NCI-H1092 treated with DMSO at 0.1 percent for 48 hours (cell line): ENCODE measurements at regions not wholly inside any gene's neighbourhood (a gene's known extent, or its start where the extent isn't known, plus 50 kb on each side); places are given as distances from the start of the nearest gene placed in this dataset.

Experiments used
- DNase-seq: peaks from one replicate; lab custom pipeline; 2025; lab: John Stamatoyannopoulos, UW

DNA sequence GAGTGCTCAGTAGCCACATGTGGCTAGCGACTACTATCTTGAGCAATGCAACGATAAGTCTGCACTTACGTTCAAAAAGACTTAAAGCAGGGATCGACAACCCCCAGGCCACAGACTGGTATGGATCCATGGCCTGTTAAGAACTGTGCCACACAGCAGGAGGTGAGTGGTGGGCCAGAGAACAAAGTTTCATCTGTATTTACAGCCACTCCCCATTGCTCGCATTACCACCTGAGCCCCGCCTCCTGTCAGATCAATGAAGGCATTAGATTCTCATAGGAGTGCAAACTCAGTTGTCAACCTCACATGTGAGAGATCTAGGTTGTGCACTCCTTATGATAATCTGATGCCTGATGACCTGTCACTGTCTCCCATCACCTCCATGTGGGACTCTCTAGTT is 103.6 kb upstream of the ZRANB2 start:
- no peak for DNase-seq

DNA sequence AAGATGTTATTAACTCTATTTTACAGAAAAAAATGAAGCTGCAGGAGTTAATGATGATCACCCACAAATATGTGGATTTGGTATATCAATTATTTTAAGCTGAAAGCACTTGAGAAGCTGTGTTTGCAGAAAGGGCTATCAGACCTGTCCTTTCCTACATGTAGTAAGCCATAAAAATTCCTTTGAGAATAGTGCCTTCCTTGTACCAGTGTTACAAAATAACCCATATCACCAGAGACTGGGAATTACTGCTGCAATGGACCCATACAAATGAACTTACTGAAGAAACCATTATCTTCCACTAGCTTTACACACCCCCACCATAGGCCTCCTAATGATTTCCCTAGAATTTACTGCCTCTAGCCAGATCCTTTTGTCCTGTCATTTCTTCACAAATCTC is 99.2 kb upstream of the ZRANB2 start:
- no peak for DNase-seq

DNA sequence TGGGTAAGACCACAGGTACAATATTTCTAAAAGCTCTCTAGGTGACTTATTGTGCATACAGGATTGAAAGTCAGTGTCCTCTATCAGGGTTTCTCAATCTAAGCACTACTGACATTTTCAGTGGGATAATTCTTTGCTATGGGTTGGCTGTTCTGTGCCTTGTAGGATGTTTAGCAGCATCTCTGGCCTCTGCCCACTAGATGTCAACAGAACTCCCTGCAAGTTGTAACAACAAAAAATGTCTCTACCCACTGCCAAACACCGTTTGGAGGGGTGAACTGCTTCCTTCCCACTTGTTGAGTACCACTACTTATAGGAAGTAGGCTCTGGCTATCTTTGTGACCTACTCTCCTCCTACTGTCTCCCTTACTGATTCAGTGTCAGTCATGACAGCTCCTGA is 90.1 kb upstream of the ZRANB2 start:
- DNase-seq, result no peak

DNA sequence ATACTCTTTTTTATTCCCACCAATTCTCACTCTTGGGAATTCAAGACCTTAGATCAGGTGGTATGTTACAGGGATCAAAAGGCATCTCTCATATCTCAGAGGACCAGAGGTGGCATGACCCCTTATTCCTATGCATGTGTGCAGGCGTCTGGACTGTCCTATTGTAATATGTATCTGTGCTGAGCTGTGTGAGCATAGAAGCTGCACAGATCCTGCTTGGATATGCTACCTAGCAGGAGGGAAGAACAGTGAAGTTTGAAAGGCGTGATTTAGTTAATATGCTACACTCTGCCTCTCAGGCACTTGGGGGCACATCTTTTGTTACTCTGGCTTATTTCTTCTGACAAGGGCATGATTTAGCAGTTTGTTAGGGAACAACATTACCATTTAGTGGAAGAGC is 86.7 kb upstream of the ZRANB2 start:
- DNase-seq, result no peak

DNA sequence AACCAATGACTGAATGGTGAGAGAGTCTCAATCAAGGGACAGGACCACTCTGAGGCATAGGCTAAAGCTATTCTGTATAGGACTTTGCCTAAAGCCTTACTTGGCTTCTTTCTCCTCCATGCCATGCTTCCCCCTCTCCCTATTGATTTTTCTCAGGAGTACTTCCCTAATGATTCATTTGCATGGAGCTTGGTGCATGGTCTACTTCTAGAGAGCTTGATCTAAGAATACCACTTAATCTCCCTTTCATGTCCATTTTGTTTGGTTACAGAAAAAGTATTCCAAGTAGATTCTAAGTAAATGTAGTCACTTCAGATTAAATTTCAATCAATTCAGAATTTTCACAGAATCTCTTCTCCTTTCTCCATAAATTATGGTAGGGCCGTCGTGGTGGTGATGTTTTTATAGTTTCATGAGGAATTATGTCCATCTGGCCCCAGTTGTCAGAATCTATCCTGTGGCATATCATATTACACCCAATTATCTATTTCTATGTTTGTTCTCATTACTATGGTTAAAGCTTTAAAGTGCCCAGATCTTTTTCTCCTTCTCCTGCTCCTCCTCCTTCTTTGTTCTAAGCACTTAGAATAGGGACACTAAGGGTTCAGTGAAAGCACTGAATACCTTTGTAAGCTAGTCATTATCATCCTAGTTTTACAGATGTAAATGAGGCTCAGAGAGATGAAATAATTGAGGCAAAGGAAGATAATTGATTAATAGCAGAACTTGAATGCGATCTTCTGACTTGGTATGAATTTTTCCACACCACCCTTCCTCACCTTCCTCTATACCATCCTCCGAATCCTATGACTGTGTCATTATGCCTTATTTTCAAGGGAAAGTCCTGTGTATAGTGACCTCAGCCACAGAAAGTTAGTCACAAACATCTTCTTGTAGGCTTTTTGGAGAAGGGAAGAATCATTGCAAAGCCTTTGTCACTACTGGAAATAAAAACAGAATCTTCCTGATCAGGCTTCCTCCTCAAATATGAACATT is 85.6 kb upstream of the ZRANB2 start:
- DNase-seq, result no peak

DNA sequence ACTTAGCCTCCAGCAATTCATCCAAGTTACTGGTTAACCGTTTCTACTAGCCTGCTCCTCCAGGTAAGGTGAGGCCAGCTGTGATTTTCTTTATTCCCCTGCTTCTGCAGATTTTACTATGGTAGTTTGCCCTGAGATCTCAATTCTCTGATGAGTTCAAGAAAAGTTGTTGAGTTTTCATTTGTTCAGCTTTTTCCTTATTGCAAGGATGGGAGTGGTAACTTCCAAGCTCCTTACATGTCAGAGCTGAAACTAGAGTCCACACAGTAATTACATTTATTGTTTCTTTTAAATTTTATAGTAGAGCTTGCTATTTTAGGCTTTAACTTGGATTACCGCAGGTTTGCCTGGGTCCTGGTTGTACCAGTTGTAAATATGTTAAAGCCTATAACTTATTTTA is 76.9 kb upstream of the ZRANB2 start:
- no peak for DNase-seq

DNA sequence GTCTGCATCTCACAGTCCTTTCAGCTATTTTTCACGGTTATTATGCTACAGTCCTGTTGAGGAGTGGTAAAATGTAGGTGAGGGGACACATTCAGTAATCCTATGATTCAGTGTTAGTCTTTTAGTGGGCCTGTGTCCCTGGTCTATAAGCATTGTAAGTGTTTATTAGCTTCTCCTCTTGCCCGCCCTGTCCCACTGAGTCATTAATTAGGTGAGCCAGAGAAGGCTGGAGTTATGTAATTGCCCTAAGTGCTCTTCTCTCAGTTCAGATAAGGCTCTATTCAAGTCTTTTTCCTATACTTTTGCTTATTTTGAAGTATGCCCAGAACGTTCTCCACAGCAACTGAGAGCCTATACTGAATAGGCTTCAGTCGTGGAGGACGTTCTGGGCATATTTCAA is 76.3 kb upstream of the ZRANB2 start:
- DNase-seq, result no peak

DNA sequence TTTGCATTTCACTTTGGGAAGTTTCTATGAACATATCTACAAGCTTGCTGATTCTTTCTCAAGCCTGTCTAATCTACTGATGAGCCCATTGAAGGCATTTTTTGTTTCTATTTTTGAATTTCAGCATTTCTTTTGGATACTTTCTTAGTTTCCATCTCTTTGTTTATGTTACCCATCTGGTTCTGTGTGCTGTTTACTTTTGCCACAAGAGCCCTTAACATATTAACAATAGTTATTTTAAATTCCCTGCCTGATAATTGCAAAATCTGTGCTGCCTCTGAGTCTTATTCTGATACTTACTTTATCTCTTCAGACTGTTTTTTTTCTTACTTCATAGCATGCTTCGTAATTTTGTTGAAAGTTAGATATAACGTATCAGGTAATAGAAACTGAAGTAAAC is 75.8 kb upstream of the ZRANB2 start:
- no peak for DNase-seq

DNA sequence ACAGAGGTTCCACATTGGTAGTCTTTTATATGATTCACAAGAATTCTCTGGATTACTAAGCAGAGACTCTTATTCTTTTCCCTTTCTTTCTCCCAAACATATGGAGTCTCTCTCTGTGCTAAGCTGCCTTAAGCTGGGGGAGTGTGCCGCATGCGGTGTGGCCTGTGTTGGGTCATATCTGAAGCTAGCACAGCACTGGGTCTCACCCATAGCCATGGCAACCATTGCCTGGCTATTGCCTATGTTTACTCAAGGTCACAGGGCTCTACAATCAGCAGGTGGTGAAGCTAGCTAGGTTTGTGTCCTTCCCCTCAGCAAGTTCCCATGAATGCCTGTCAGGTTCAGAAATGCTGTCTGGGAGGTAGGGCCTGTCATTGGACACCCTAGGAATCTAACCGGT is 73.6 kb upstream of the ZRANB2 start:
- no peak for DNase-seq

DNA sequence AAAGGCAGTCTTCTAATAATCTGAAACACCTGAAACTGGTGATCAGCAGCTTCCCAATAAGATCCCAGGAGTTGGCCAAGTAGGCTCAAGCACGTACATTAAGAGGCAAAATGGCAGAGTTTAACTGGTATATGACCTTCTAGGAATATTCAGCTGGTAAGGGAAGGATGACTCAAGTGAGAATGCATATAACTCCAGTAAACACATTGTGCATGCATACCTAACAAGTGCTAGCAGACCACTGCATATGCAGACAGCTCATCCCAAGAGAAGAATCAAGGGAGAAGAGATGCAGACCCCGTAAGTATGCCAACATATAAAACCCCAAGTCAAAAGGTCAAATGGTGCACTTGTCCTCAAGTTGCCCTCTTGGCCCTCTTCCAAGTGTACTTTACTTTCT is 73.0 kb upstream of the ZRANB2 start:
- DNase-seq, result no peak

DNA sequence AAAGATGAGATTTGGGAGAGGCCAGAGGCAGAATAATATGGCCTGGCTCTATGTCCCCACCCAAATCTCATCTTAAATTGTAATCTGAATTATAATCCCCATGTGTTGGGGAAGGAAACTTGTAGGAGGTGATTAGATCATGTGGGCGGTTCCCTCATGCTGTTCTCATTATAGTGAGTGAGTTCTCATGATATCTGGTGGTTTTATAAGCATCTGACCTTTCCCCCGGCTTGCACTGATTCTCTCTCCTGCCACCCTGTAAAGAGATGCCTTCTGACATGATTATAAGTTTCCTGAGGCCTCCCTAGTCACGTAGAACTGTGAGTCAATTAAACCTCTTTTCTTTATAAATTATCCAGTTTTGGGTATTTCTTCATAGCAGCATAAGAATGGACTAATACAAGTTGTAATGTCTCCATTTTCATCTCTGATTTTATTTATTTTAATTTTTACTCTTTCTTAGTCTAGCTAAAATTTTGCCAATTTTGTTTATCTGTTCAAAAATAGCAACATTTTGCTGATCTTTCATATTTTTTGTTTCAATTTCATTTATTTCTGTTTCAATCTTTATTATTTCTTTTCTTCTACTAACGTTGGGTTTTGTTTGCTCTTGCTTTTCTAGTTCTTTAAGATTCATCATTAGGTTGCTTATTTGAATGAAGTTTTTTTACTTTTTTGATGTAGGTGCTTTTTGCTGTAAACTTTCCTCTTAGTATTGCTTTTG is 67.0 kb upstream of the ZRANB2 start:
- no peak for DNase-seq

DNA sequence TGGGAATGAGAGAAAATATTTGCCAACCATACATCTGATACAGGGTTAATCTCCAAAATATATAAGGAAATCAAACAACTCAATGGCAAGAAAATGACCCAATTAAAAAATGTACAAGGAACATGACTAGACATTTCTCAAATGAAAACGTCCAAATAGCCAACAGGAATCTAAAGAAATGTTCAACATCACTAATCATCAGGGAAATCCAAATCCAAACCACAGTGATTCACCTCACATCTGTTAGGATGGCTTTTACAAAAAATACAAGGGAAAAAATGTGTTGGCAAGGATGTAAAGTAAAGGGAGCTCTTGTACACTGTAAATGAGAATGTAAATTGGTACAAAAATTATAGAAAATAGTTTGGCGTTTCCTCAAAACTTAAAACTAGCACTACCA is 54.7 kb upstream of the ZRANB2 start:
- DNase-seq, result no peak
